GM23338 (cell line): ENCODE measurements at regions not wholly inside any gene's neighbourhood (a gene's known extent, or its start where the extent isn't known, plus 50 kb on each side); places are given as distances from the start of the nearest gene placed in this dataset.

Source experiments
- EZH2 ChIP-seq: fragments of 200-600 bp; sonication (generic); IDR thresholded peaks from one replicate; pipeline ENCODE4 v1.8.0; 2017; ENCODE audit warnings: antibody characterized with exemption, mild to moderate bottlenecking, low read depth; ENCODE audit not compliant: unreplicated experiment
- EZH2phosphoT487 ChIP-seq: fragments of 200-600 bp; sonication (generic); IDR thresholded peaks from one replicate; pipeline ENCODE4 v1.8.1; 2018; ENCODE audit warnings: antibody characterized with exemption; ENCODE audit not compliant: unreplicated experiment
- JUNB ChIP-seq: IDR thresholded peaks from one replicate; pipeline ENCODE4 v1.6.1; 2016; ENCODE audit warnings: antibody characterized with exemption; ENCODE audit not compliant: unreplicated experiment
- NANOG ChIP-seq: IDR thresholded peaks from 2 replicates; pipeline ENCODE4 v1.6.1; 2016; ENCODE audit warnings: antibody characterized with exemption, borderline replicate concordance
- POLR2AphosphoS5 ChIP-seq: IDR thresholded peaks from 2 replicates; pipeline ENCODE4 v1.6.1; 2016; ENCODE audit warnings: antibody characterized with exemption, low read depth
- ZNF331 ChIP-seq: fragments of 250-450 bp; sonication (Bioruptor Pico); IDR thresholded peaks from 2 replicates; pipeline ENCODE4 v1.5.0; 2020; ENCODE audit warnings: low read depth, mild to moderate bottlenecking, moderate library complexity
- TF ChIP-seq, protein P1 (sequence below), 2 experiments: fragments of 200-600 bp in 1 of 2; sonication (generic) in 1 of 2; conservative IDR thresholded peaks; 2 replicates each; pipeline versions ENCODE4 v1.5.1 to v1.6.1; 2016 to 2017; ENCODE audit warnings: antibody characterized with exemption in 2 of 2, low read depth in 2 of 2, mild to moderate bottlenecking in 2 of 2, moderate library complexity in 1 of 2
- TF ChIP-seq, protein P2 (sequence below): IDR thresholded peaks from 2 replicates; pipeline ENCODE4 v1.6.1; 2016; ENCODE audit warnings: antibody characterized with exemption
- TF ChIP-seq, protein P3 (sequence below): fragments of 250-450 bp; sonication (Bioruptor Pico); IDR thresholded peaks from 2 replicates; pipeline ENCODE4 v1.5.0; 2020; ENCODE audit warnings: mild to moderate bottlenecking, moderate library complexity
- TF ChIP-seq, protein P4 (sequence below): IDR thresholded peaks from one replicate; pipeline ENCODE4 v1.6.1; 2018; ENCODE audit warnings: antibody characterized with exemption; ENCODE audit not compliant: unreplicated experiment

DNA sequence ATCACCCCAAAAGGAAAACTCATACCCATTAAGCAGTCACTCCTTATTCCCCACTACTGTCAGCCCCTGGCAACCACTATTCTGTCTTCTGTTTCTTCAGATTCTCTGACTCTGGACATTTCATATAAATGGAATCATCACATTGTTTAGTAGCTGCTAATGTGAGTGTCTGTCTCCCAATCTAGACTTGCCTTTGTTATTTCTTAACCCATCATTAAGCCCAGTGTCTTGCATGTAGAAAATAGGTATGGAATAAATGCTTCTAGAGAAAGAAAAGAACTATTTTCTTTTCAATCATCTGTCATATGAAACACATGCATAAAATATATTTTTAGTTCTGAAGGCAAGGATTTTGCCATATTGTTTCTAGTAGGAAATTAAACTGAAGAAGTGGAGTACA, 610.0 kb downstream of the PLPP3 start:
- TF ChIP-seq, protein P1, sequence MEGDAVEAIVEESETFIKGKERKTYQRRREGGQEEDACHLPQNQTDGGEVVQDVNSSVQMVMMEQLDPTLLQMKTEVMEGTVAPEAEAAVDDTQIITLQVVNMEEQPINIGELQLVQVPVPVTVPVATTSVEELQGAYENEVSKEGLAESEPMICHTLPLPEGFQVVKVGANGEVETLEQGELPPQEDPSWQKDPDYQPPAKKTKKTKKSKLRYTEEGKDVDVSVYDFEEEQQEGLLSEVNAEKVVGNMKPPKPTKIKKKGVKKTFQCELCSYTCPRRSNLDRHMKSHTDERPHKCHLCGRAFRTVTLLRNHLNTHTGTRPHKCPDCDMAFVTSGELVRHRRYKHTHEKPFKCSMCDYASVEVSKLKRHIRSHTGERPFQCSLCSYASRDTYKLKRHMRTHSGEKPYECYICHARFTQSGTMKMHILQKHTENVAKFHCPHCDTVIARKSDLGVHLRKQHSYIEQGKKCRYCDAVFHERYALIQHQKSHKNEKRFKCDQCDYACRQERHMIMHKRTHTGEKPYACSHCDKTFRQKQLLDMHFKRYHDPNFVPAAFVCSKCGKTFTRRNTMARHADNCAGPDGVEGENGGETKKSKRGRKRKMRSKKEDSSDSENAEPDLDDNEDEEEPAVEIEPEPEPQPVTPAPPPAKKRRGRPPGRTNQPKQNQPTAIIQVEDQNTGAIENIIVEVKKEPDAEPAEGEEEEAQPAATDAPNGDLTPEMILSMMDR (conservative IDR thresholded peaks at IDR 0.05; ENCODE audit: low read depth in 2 of 2), result no peak
- no peak for TF ChIP-seq EZH2
- TF ChIP-seq, protein P2, sequence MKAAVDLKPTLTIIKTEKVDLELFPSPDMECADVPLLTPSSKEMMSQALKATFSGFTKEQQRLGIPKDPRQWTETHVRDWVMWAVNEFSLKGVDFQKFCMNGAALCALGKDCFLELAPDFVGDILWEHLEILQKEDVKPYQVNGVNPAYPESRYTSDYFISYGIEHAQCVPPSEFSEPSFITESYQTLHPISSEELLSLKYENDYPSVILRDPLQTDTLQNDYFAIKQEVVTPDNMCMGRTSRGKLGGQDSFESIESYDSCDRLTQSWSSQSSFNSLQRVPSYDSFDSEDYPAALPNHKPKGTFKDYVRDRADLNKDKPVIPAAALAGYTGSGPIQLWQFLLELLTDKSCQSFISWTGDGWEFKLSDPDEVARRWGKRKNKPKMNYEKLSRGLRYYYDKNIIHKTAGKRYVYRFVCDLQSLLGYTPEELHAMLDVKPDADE, result no peak
- no peak for TF ChIP-seq POLR2AphosphoS5
- TF ChIP-seq, protein P3, sequence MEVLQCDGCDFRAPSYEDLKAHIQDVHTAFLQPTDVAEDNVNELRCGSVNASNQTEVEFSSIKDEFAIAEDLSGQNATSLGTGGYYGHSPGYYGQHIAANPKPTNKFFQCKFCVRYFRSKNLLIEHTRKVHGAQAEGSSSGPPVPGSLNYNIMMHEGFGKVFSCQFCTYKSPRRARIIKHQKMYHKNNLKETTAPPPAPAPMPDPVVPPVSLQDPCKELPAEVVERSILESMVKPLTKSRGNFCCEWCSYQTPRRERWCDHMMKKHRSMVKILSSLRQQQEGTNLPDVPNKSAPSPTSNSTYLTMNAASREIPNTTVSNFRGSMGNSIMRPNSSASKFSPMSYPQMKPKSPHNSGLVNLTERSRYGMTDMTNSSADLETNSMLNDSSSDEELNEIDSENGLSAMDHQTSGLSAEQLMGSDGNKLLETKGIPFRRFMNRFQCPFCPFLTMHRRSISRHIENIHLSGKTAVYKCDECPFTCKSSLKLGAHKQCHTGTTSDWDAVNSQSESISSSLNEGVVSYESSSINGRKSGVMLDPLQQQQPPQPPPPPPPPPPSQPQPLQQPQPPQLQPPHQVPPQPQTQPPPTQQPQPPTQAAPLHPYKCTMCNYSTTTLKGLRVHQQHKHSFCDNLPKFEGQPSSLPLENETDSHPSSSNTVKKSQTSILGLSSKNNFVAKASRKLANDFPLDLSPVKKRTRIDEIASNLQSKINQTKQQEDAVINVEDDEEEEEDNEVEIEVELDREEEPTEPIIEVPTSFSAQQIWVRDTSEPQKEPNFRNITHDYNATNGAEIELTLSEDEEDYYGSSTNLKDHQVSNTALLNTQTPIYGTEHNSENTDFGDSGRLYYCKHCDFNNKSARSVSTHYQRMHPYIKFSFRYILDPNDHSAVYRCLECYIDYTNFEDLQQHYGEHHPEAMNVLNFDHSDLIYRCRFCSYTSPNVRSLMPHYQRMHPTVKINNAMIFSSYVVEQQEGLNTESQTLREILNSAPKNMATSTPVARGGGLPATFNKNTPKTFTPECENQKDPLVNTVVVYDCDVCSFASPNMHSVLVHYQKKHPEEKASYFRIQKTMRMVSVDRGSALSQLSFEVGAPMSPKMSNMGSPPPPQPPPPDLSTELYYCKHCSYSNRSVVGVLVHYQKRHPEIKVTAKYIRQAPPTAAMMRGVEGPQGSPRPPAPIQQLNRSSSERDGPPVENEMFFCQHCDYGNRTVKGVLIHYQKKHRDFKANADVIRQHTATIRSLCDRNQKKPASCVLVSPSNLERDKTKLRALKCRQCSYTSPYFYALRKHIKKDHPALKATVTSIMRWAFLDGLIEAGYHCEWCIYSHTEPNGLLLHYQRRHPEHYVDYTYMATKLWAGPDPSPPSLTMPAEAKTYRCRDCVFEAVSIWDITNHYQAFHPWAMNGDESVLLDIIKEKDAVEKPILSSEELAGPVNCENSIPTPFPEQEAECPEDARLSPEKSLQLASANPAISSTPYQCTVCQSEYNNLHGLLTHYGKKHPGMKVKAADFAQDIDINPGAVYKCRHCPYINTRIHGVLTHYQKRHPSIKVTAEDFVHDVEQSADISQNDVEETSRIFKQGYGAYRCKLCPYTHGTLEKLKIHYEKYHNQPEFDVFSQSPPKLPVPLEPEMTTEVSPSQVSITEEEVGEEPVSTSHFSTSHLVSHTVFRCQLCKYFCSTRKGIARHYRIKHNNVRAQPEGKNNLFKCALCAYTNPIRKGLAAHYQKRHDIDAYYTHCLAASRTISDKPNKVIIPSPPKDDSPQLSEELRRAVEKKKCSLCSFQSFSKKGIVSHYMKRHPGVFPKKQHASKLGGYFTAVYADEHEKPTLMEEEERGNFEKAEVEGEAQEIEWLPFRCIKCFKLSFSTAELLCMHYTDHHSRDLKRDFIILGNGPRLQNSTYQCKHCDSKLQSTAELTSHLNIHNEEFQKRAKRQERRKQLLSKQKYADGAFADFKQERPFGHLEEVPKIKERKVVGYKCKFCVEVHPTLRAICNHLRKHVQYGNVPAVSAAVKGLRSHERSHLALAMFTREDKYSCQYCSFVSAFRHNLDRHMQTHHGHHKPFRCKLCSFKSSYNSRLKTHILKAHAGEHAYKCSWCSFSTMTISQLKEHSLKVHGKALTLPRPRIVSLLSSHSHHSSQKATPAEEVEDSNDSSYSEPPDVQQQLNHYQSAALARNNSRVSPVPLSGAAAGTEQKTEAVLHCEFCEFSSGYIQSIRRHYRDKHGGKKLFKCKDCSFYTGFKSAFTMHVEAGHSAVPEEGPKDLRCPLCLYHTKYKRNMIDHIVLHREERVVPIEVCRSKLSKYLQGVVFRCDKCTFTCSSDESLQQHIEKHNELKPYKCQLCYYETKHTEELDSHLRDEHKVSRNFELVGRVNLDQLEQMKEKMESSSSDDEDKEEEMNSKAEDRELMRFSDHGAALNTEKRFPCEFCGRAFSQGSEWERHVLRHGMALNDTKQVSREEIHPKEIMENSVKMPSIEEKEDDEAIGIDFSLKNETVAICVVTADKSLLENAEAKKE (CRISPR knock-in tag), result no peak
- TF ChIP-seq, protein P4, sequence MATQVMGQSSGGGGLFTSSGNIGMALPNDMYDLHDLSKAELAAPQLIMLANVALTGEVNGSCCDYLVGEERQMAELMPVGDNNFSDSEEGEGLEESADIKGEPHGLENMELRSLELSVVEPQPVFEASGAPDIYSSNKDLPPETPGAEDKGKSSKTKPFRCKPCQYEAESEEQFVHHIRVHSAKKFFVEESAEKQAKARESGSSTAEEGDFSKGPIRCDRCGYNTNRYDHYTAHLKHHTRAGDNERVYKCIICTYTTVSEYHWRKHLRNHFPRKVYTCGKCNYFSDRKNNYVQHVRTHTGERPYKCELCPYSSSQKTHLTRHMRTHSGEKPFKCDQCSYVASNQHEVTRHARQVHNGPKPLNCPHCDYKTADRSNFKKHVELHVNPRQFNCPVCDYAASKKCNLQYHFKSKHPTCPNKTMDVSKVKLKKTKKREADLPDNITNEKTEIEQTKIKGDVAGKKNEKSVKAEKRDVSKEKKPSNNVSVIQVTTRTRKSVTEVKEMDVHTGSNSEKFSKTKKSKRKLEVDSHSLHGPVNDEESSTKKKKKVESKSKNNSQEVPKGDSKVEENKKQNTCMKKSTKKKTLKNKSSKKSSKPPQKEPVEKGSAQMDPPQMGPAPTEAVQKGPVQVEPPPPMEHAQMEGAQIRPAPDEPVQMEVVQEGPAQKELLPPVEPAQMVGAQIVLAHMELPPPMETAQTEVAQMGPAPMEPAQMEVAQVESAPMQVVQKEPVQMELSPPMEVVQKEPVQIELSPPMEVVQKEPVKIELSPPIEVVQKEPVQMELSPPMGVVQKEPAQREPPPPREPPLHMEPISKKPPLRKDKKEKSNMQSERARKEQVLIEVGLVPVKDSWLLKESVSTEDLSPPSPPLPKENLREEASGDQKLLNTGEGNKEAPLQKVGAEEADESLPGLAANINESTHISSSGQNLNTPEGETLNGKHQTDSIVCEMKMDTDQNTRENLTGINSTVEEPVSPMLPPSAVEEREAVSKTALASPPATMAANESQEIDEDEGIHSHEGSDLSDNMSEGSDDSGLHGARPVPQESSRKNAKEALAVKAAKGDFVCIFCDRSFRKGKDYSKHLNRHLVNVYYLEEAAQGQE, result no peak
- TF ChIP-seq EZH2phosphoT487, result no peak
- no peak for TF ChIP-seq JUNB
- no peak for TF ChIP-seq ZNF331 (CRISPR knock-in tag)
- no peak for TF ChIP-seq NANOG
